ENCODE measurements at regions not wholly inside any gene's neighbourhood (a gene's known extent, or its start where the extent isn't known, plus 50 kb on each side); places are given as distances from the start of the nearest gene placed in this dataset.

- no peaks in the 10 kb centered on the region for H3K27me3 ChIP-seq
- no peak overlapping the region for H3K27ac ChIP-seq
- H3K36me3 ChIP-seq, result no peaks in the 10 kb centered on the region
- TF ChIP-seq CTCF (IDR thresholded peaks at IDR 0.05), result no peak
- no peak for ATAC-seq
- DNase-seq, result no peak
- H3K9me3 ChIP-seq, result no peaks in the 10 kb centered on the region
- H3K4me3 ChIP-seq, result no peak overlapping the region
- intact Hi-C loops (cut with DNase I), result loop anchor here in 1 of 2 donors (10.0 kb wide), 2 partner anchors 161 to 531 kb away; no protein-coding TSS in a partner anchor
- no peaks in the 10 kb centered on the region for H3K4me1 ChIP-seq
These were observed 212.0 kb downstream of the RAD51AP2 start for GRCh38 chr2:17306219-17306618.

- no peaks in the 10 kb centered on the region for H3K4me1 ChIP-seq
- H3K36me3 ChIP-seq, result no peaks in the 10 kb centered on the region
- H3K27me3 ChIP-seq, result no peaks in the 10 kb centered on the region
- DNase-seq, result no peak
- H3K4me3 ChIP-seq, result no peak overlapping the region
- H3K27ac ChIP-seq, result no peak overlapping the region
- intact Hi-C loops (cut with DNase I), result loop anchor here in 1 of 2 donors (10.0 kb wide), 2 partner anchors 159 to 529 kb away; no protein-coding TSS in a partner anchor
- no peak for ATAC-seq
- no peak for TF ChIP-seq CTCF (IDR thresholded peaks at IDR 0.05)
- H3K9me3 ChIP-seq, result no peaks in the 10 kb centered on the region
These were observed 214.7 kb downstream of the RAD51AP2 start for GRCh38 chr2:17303521-17303920.

- Histone ChIP-seq H3K27me3 (no peaks in the 10 kb centered on the region), H3K4me3 (no peak overlapping the region), H3K36me3 (no peaks in the 10 kb centered on the region), H3K9me3 (no peaks in the 10 kb centered on the region), H3K4me1 (no peaks in the 10 kb centered on the region), H3K27ac (no peak overlapping the region)
- no peak for TF ChIP-seq CTCF (IDR thresholded peaks at IDR 0.05)
- ATAC-seq, result no peak
- intact Hi-C loops (cut with DNase I), result loop anchor here in 1 of 2 donors (10.0 kb wide), 2 partner anchors 158 to 528 kb away; no protein-coding TSS in a partner anchor
- no peak for DNase-seq
These were observed 215.2 kb downstream of the RAD51AP2 start for GRCh38 chr2:17303054-17303453.

- H3K4me1 ChIP-seq, result no peaks in the 10 kb centered on the region
- H3K27me3 ChIP-seq, result no peaks in the 10 kb centered on the region
- no peak overlapping the region for H3K27ac ChIP-seq
- TF ChIP-seq CTCF (IDR thresholded peaks at IDR 0.05), result no peak
- ATAC-seq (no peak), DNase-seq (peak in 2 of 4 donors; percentile 16 to 39)
- intact Hi-C loops (cut with DNase I), result loop anchor here in 1 of 2 donors (10.0 kb wide), 2 partner anchors 157 to 527 kb away; no protein-coding TSS in a partner anchor
- no peaks in the 10 kb centered on the region for H3K9me3 ChIP-seq
- H3K4me3 ChIP-seq, result no peak overlapping the region
- H3K36me3 ChIP-seq, result no peaks in the 10 kb centered on the region
These were observed 216.0 kb downstream of the RAD51AP2 start for GRCh38 chr2:17302281-17302680.

- DNase-seq (no peak), ATAC-seq (no peak)
- no peak overlapping the region for H3K4me3 ChIP-seq
- no peaks in the 10 kb centered on the region for H3K4me1 ChIP-seq
- H3K36me3 ChIP-seq, result no peaks in the 10 kb centered on the region
- intact Hi-C loops (cut with DNase I), result loop anchor here in 1 of 2 donors (10.0 kb wide), 2 partner anchors 157 to 527 kb away; no protein-coding TSS in a partner anchor
- H3K27ac ChIP-seq, result no peak overlapping the region
- no peaks in the 10 kb centered on the region for H3K27me3 ChIP-seq
- H3K9me3 ChIP-seq, result no peaks in the 10 kb centered on the region
- TF ChIP-seq CTCF (IDR thresholded peaks at IDR 0.05), result no peak
These were observed 216.8 kb downstream of the RAD51AP2 start for GRCh38 chr2:17301437-17301836.

Measured in left lung (tissue), 4 donors.